ENCODE measurements at regions not wholly inside any gene's neighbourhood (a gene's known extent, or its start where the extent isn't known, plus 50 kb on each side); places are given as distances from the start of the nearest gene placed in this dataset.
A peak's percentile ranks its signal among the peaks of the same experiment; 100 is the strongest.

- 38% methylated on average over 2 of the region's 2 CpGs for WGBS (ENCODE audit: insufficient coverage, low coverage, missing lambda C conversion rate)
- Histone ChIP-seq H3K27me3 (ENCODE audit: control insufficient read depth in 2 of 2, insufficient read depth in 2 of 2, low read length in 2 of 2) (no peaks in the 10 kb centered on the region), H4K20me1 (replicated peaks; ENCODE audit: control insufficient read depth, insufficient read depth, low read length) (no peaks in the 10 kb centered on the region), H3K9me3 (replicated peaks; ENCODE audit: control insufficient read depth, insufficient read depth, low read depth, low read length) (no peaks in the 10 kb centered on the region), H3K9ac (ENCODE audit: insufficient read depth in 1 of 2, low read depth in 2 of 2, low read length in 2 of 2) (no peak overlapping the region), H3K79me2 (ENCODE audit: control insufficient read depth, insufficient read depth, low read length) (no peaks in the 10 kb centered on the region), H3K27ac (ENCODE audit: extremely low read depth, low read depth, low read length) (no peak overlapping the region), H3K9me1 (ENCODE audit: control insufficient read depth, insufficient read depth, low read length) (no peaks in the 10 kb centered on the region), H3K4me2 (ENCODE audit: insufficient read depth, low read length) (peak overlapping the region; percentile 60; the same call in 1 of the 2 replicates), H3K4me3 (no peak overlapping the region), H3K36me3 (ENCODE audit: control insufficient read depth, insufficient read depth, low read length) (no peaks in the 10 kb centered on the region), H3K4me1 (replicated peaks in 1 of 2; ENCODE audit: control insufficient read depth in 2 of 2, insufficient read depth in 2 of 2, low read length in 2 of 2) (peaks cover 18 to 21% of the 10 kb centered on the region in 2 experiments), H2AFZ (ENCODE audit: low read depth, low read length) (no peak overlapping the region)
- BruUV-seq (replicated peaks) = no TSS peak
- intact Hi-C loops (cut with micrococcal nuclease) = no loop called here
- no peak for DNase-seq (ENCODE audit: extremely low read depth in 1 of 4, low spot score in 3 of 4)
- in situ Hi-C loops (cut with MboI) = no loop called here
- ChIA-PET CTCF (ENCODE audit: low intra/inter-chr PET ratio) (no interaction called here), POLR2A (no interaction called here)
- ATAC-seq = no peak
- FAIRE-seq = no peak
- TF ChIP-seq CAMTA2 (CRISPR knock-in tag; conservative IDR thresholded peaks at IDR 0.05) = no peak
- TF ChIP-seq HDAC1 (IDR thresholded peaks at IDR 0.05) = 0 out of 4 replicates have a peak, but pooled peaks of 1 of the 2 experiments have one; percentile 65
- TF ChIP-seq AFF4 (CRISPR knock-in tag; IDR thresholded peaks at IDR 0.05) = no peak
- peak; percentile 17 for TF ChIP-seq POLR2B (IDR thresholded peaks at IDR 0.05; ENCODE audit: low read depth, partially characterized antibody)
- no peak for TF ChIP-seq KDM4B (IDR thresholded peaks at IDR 0.05; ENCODE audit: borderline replicate concordance in 2 of 2, low read depth in 1 of 2)
- TF ChIP-seq ZMIZ1 (IDR thresholded peaks at IDR 0.05; ENCODE audit: low read depth in 2 of 2, low read length in 2 of 2) = no peak
- TF ChIP-seq SNIP1 (IDR thresholded peaks at IDR 0.05; ENCODE audit: low read depth) = peak; percentile 44; the same call in 1 of the 2 replicates
- TF ChIP-seq HCFC1 (IDR thresholded peaks at IDR 0.05; ENCODE audit: low read depth, low read length) = no peak
- TF ChIP-seq CBX5 (IDR thresholded peaks at IDR 0.05; ENCODE audit: borderline replicate concordance, low read depth) = no peak
- TF ChIP-seq ZNF324 (CRISPR knock-in tag; IDR thresholded peaks at IDR 0.05) = no peak
- TF ChIP-seq LEF1 (IDR thresholded peaks at IDR 0.05) = no peak
- no peak for TF ChIP-seq TCF3 (CRISPR knock-in tag; IDR thresholded peaks at IDR 0.05)
- TF ChIP-seq MTA2 (IDR thresholded peaks at IDR 0.05; ENCODE audit: low read depth) = no peak
- peak; percentile 62; the same call in 1 of the 2 replicates for TF ChIP-seq THRB (CRISPR knock-in tag; conservative IDR thresholded peaks at IDR 0.05)
- peak; percentile 52 for TF ChIP-seq ASH1L (IDR thresholded peaks at IDR 0.05; ENCODE audit: borderline replicate concordance, low read depth, partially characterized antibody)
- no peak for TF ChIP-seq FOXP1 (CRISPR knock-in tag; IDR thresholded peaks at IDR 0.05)
Observed at GRCh38 chr1:182236651-182237077, 154.9 kb downstream of the GLUL start.

Data from K562 (cell line).